GM21423 (cell line): ENCODE measurements at regions not wholly inside any gene's neighbourhood (a gene's known extent, or its start where the extent isn't known, plus 50 kb on each side); places are given as distances from the start of the nearest gene placed in this dataset.

Source experiments
- ATAC-seq: cut with Tn5 transposase; IDR thresholded peaks from one replicate; pipeline ENCODE4 v1.9.1; 2021; ENCODE audit warnings: mild to moderate bottlenecking, moderate library complexity; ENCODE audit not compliant: unreplicated experiment

GRCh38 chr1:218024211-218024720 lies 260.8 kb upstream of the RRP15 start:
- ATAC-seq = no peak

- no peak for ATAC-seq
These were observed 259.6 kb upstream of the RRP15 start for GRCh38 chr1:218025454-218025853.

GRCh38 chr1:218027152-218027551 lies 257.9 kb upstream of the RRP15 start:
- ATAC-seq = no peak

GRCh38 chr1:218030846-218031245 lies 254.2 kb upstream of the RRP15 start:
- no peak for ATAC-seq

- no peak for ATAC-seq
These were observed 253.2 kb upstream of the RRP15 start for GRCh38 chr1:218031901-218032300.

GRCh38 chr1:218034468-218034867 lies 250.6 kb upstream of the RRP15 start:
- ATAC-seq = no peak

GRCh38 chr1:218048828-218049420 lies 236.2 kb upstream of the RRP15 start:
- no peak for ATAC-seq

- ATAC-seq = no peak
These were observed 235.5 kb upstream of the RRP15 start for GRCh38 chr1:218049641-218050040.

GRCh38 chr1:218058730-218059129 lies 226.4 kb upstream of the RRP15 start:
- ATAC-seq = no peak

- ATAC-seq = no peak
These were observed 220.7 kb upstream of the RRP15 start for GRCh38 chr1:218064426-218064825.

GRCh38 chr1:218066332-218066731 lies 218.8 kb upstream of the RRP15 start:
- no peak for ATAC-seq

GRCh38 chr1:218068241-218068640 lies 216.9 kb upstream of the RRP15 start:
- ATAC-seq = no peak

GRCh38 chr1:218069180-218069579 lies 215.9 kb upstream of the RRP15 start:
- no peak for ATAC-seq

GRCh38 chr1:218073062-218073461 lies 212.0 kb upstream of the RRP15 start:
- ATAC-seq = no peak

- ATAC-seq = no peak
These were observed 206.2 kb upstream of the RRP15 start for GRCh38 chr1:218078916-218079315.

GRCh38 chr1:218079347-218079746 lies 205.7 kb upstream of the RRP15 start:
- ATAC-seq = no peak

- ATAC-seq = no peak
These were observed 205.3 kb upstream of the RRP15 start for GRCh38 chr1:218079820-218080219.

- ATAC-seq = no peak
These were observed 204.2 kb upstream of the RRP15 start for GRCh38 chr1:218080863-218081262.

- no peak for ATAC-seq
These were observed 203.7 kb upstream of the RRP15 start for GRCh38 chr1:218081358-218081757.

GRCh38 chr1:218090459-218090858 lies 194.6 kb upstream of the RRP15 start:
- ATAC-seq = no peak

- ATAC-seq = no peak
These were observed 183.7 kb upstream of the RRP15 start for GRCh38 chr1:218101409-218101808.

- ATAC-seq = no peak
These were observed 177.1 kb upstream of the RRP15 start for GRCh38 chr1:218108034-218108433.

GRCh38 chr1:218112862-218113261 lies 172.2 kb upstream of the RRP15 start:
- ATAC-seq = no peak
